Ascending aorta (tissue), 2 donors: ENCODE measurements at regions not wholly inside any gene's neighbourhood (a gene's known extent, or its start where the extent isn't known, plus 50 kb on each side); places are given as distances from the start of the nearest gene placed in this dataset.
A peak's percentile ranks its signal among the peaks of the same experiment; 100 is the strongest.
"Not testable (repeated sequence)": the region's sequence is repeated elsewhere in the genome, so short reads cannot be mapped to it uniquely, and the experiment has no call there.

ENCODE experiments used
- DNase-seq, 2 donors: peaks; one replicate each; pipeline ENCODE4 v3.0.0-alpha.2; 2019; ENCODE audit warnings: low spot score in 2 of 2
- H3K27ac ChIP-seq, 2 donors: fragments of 200-600 bp; sonication (generic); one replicate each; pipeline ENCODE4 v1.5.1; 2016 to 2017; ENCODE audit warnings: mild to moderate bottlenecking in 1 of 2
- H3K27me3 ChIP-seq: fragments of 200-600 bp; sonication (generic); one replicate; pipeline ENCODE4 v1.5.1; 2017
- H3K36me3 ChIP-seq, 2 donors: fragments of 200-600 bp; sonication (generic); one replicate each; pipeline ENCODE4 v1.5.1; 2016
- H3K4me1 ChIP-seq, 2 donors: fragments of 200-600 bp; sonication (generic); one replicate each; pipeline ENCODE4 v1.5.1; 2016 to 2017; ENCODE audit warnings: mild to moderate bottlenecking in 1 of 2
- H3K4me3 ChIP-seq, 2 donors: fragments of 200-600 bp; sonication (generic); one replicate each; pipeline ENCODE4 v1.5.1; 2016 to 2017; ENCODE audit warnings: mild to moderate bottlenecking in 1 of 2
- H3K9me3 ChIP-seq, 2 donors: fragments of 200-600 bp; sonication (generic); one replicate each; pipeline ENCODE4 v1.5.1; 2016
- intact Hi-C: fragments of 100-400 bp; cut with DNase I; formaldehyde crosslinking; loops from one replicate; pipeline ENCODE4 v1.15.1; 2023

DNA sequence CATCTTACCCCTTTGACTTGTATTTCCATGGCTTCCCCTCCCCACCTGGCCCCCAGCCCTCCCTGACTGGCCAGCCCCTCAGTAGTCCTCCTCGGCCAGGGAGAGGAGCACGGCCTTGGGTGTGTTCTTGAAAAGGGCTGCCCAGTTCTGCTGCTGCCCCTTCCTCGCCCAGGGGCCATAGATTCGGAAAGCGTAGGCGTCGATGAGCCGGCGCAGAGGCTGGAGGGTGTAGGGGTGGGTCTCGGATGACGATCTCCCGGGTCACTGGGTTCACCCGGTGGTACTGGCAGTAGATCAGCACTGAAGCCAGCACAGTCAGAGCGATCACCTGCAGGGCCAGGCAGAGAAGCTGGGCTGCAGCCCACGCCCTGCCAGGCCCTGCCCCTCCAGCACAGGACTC lies 71.7 kb downstream of the ZNF479 start:
- H3K9me3 ChIP-seq, H3K27ac ChIP-seq, H3K36me3 ChIP-seq, intact Hi-C loops, H3K27me3 ChIP-seq, H3K4me1 ChIP-seq, H3K4me3 ChIP-seq, DNase-seq: not testable (repeated sequence)

DNA sequence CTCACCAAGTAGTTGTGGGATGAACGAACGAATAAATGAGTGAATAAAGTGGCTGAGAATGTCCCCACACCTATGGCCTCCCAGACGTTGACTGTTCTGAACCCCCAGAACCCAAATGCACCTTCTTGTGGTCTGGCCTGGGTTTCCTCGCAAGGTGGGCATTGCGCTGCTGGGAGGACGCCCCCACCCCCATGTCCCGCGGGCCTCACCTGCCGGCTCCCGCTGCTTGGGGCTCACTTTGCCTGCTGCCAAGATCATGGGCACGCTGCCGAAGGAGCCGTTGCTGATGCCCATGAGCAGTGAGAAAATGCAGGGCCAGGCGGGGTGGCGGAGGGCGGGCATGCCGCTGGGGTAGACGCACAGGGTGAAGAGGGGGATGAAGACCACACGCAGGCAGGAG lies 115.9 kb downstream of the ZNF479 start:
- DNase-seq = peak in 1 of 2 donors; percentile 48
- intact Hi-C loops, H3K27ac ChIP-seq, H3K27me3 ChIP-seq, H3K4me3 ChIP-seq, H3K4me1 ChIP-seq, H3K9me3 ChIP-seq, H3K36me3 ChIP-seq: not testable (repeated sequence)

DNA sequence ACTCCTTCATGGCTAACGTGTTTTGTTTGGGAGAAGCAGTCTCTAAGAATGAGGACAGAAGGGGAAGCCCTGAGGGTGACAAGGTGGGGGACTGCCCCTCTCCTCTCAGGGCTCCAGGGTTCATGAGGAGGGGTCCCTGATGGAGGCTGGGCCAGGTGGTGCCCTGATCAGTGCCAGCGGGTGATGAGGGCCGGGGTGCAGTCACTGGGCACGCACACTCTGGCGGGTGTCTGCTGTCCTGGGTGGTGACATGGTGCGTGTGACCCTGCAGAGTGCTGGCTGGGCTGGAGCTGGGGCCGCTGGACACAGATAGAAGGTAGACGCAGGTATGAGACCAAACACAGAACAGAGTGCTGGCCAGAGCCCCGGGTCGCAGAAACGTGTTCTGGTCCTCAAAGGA lies 118.5 kb downstream of the ZNF479 start:
- H3K4me3 ChIP-seq, H3K27ac ChIP-seq, H3K27me3 ChIP-seq, intact Hi-C loops, H3K9me3 ChIP-seq, H3K4me1 ChIP-seq, H3K36me3 ChIP-seq, DNase-seq: not testable (repeated sequence)

DNA sequence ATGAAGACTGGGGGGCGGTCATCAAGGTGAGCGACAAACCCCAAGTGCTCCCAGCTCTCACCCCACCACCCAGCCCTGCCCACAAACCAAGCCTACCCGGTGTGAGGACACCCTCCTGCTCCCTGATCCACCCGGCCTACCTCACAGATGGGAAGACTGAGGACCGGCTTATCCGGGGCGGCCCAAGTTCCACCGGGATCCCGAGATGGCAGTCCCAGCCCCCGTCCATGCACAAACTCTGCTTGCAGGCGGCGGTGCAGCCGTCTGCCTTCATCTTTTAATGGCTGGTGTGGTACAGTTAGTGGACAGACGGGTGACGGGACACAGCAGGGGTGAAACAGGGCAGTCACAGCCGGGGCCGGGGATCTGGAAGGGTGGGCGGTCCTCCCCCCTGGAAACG lies 119.3 kb downstream of the ZNF479 start:
- H3K9me3 ChIP-seq, H3K36me3 ChIP-seq, H3K27me3 ChIP-seq, intact Hi-C loops, H3K27ac ChIP-seq, H3K4me1 ChIP-seq, H3K4me3 ChIP-seq: not testable (repeated sequence)
- peak in 1 of 2 donors; percentile 30 for DNase-seq

DNA sequence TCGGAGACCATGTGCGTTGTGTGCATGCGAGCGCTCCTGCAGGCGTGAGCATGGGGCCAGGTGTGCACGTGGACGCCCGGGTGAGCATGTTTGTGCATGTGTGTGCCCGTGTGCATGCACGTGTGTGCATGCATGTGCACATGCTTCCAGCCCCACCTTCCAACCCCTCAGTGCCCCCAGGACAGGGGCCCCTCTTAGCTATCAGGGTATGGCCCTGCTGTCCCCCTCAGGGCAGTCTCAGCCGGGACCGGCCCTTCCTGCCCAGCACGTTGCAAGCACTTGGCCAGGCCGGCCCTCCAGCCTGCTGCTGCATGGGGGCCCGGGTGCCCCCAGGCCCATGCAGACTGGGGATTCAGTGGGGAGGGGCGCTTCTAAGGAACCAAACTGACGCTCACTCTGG lies 123.0 kb downstream of the ZNF479 start:
- H3K4me3 ChIP-seq, H3K4me1 ChIP-seq, H3K27me3 ChIP-seq, H3K9me3 ChIP-seq, H3K27ac ChIP-seq, H3K36me3 ChIP-seq, intact Hi-C loops: not testable (repeated sequence)
- DNase-seq = peak in 1 of 2 donors; percentile 51

DNA sequence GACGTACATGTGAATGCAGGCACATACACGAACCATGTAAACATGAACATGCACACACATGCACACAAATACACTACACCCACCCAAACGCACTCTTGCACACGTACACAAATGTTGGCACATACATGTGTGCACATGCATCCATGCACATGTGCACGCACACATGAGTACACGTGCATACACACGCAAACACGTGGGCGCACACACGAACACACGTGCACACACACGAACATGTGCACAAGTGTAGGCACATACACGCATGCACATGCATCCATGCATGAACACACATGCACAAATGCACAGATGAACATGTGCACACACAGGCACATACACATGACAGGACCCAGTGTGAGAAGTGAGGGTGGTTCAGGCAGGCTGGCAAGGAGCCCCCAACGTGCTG lies 126.3 kb downstream of the ZNF479 start:
- H3K27me3 ChIP-seq, H3K27ac ChIP-seq, H3K36me3 ChIP-seq, DNase-seq, intact Hi-C loops, H3K9me3 ChIP-seq, H3K4me3 ChIP-seq, H3K4me1 ChIP-seq: not testable (repeated sequence)

DNA sequence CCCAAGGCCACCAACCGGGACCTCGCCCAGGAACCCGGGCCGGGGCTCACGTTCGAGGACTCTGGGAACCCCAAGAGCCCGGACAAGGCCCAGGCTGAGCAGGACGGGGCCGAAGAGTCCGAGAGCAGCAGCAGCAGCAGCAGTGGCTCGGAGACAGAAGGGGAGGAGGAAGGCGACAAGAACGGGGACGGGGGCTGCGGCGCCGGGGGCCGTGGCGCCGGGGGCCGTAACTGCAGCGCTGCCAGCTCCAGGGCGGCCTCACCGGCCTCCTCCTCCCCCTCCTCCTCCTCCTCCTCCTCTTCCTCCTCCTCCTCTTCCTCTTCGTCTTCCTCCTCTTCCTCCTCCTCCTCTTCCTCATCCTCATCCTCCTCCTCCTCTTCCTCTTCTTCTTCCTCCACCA lies 128.4 kb downstream of the ZNF479 start:
- H3K4me3 ChIP-seq, intact Hi-C loops, H3K4me1 ChIP-seq, H3K36me3 ChIP-seq, DNase-seq, H3K27ac ChIP-seq, H3K9me3 ChIP-seq, H3K27me3 ChIP-seq: not testable (repeated sequence)

DNA sequence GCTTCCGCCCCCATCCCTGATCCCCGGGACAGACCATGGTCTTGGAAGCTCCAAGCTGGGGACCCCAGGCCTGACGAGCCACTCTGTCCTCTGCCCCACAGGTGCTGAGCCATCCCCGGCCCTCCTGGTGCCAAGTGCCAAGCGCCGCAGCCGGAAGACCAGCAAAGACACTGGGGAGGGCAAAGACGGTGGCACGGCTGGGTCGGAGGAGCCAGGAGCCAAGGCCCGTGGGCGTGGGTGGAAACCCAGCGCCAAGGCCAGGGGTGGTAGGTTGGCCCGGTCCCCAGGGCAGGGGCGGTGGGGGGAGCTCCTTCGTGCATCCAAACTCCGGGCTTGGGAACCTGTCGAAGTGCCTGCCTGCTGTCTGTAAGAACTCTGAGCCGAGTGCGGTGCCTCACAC lies 130.3 kb downstream of the ZNF479 start:
- H3K4me3 ChIP-seq, H3K27ac ChIP-seq, H3K36me3 ChIP-seq, H3K27me3 ChIP-seq, H3K4me1 ChIP-seq, intact Hi-C loops, DNase-seq, H3K9me3 ChIP-seq: not testable (repeated sequence)

DNA sequence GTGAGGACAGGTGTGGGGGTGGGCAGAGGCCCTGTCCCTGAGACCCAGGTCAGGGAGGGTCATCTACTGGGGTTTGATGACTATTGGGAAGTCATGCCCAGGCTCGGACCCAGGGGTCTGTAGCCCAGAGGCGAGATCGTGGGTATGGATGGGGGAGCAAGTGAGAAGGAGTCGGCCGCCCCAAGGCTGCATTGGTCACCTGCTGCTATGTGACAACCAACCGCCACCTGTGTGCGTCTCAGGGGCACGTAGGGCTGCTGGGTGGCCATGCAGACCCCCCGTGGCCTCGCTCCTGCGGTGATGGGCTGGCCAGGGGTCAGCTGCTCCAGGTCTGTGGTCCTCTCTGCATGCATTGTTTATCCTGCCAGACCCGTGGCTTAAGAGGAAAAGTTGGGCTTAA lies 138.5 kb downstream of the ZNF479 start:
- H3K36me3 ChIP-seq, H3K9me3 ChIP-seq, H3K4me1 ChIP-seq, H3K4me3 ChIP-seq, H3K27ac ChIP-seq, H3K27me3 ChIP-seq, DNase-seq, intact Hi-C loops: not testable (repeated sequence)

DNA sequence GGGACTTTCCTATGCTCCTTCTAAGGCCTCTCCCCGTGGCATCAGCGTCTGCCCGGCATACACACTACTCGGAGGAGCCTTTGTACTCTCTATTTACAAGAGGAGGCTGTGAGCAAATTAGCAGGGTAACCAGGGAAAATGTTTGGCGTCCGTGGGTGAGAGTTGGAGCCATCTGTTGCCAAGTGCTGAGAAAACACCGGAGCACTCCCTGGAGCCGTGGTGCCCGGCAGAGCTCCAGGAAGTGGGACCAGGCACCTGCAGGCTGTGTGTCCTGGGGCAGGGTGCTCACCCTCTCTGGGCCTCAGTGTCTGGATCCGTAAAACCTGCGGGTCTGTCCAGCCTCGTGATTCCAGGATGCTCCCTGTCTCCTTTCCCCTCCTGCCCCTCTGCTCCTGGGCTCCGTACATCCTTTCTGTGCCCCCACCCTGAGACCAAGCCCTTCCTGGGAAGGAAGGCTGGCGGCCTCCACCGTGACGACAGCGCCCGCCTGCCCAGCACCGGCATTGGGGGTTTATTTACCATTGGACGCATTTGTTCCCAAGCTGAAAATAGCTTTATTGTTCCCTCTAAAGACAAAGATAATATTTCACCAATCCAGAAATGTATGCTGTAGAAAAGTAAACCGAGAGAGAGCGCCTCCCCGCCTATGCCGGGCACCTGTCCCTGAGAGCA lies 174.4 kb downstream of the ZNF479 start:
- H3K27ac ChIP-seq, intact Hi-C loops, H3K36me3 ChIP-seq, H3K27me3 ChIP-seq, H3K9me3 ChIP-seq, H3K4me3 ChIP-seq, H3K4me1 ChIP-seq, DNase-seq: not testable (repeated sequence)

DNA sequence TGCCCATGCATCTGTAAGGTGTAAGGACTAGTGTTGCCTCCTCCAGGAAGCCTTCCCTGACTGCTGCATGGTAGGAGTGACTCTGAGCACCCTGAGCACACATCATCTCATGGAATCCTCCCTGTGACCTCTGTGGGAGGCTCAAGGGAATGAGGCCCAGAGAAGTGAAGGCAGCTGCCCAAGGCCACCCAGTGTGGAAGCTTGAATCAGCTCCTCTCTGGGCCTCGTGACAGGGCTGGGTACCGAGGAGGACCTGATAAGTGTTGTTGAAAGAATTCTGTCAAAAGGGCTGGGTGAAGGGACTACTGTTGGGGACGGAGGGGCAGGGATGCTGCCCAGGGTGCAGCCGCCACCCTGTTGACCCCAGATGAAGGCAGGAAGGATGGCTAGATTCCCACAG lies 175.2 kb downstream of the ZNF479 start:
- H3K9me3 ChIP-seq, H3K27me3 ChIP-seq, DNase-seq, intact Hi-C loops, H3K4me3 ChIP-seq, H3K36me3 ChIP-seq, H3K27ac ChIP-seq, H3K4me1 ChIP-seq: not testable (repeated sequence)

DNA sequence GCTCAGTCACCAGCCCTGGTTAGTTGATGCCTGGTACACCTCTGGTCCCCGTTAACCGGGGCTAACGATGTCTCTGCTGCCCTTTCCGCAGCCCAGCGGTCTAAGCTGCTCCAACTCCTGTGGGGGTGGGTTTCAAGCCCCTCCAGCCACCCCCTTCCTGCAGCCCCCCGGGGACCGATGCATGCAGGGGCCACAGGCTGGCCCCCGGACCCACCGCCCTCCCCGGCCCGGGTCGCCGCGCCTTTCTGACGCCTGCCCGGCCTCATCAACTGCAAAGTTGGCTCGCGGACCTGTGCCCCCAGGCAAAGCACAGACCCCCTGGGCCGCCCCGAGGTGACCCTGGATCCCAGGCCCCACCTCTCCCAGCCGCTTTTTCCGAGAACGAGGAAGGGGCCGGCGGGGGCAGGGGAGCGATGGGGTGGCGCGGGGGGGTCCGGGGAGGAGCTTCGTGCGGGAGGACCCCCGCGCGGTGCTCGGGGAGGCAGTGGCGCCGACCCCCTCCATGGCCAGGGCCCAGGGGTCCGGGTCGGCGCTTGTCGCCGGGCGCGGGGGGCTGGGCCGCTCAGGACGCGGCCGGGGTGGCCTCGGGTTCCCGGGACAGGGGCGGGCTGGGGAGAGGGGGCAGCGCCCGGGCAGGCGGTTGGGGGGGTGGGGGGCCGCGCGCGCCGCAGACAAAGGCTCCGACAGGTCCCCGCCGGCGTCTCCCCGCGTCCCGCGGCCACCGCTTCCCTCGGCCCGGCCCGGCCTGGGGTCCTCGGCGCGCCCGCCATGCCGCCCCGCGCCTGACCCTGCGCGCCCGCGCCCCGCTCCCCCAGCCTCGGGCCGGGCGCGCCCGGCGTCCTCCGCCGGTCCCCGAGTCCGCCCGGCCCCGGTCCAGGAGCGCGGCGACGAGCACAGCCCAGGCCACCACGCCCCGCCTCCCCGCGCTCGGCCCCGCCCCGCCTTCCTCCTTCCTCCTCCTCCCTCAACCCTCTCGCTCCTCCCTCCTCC lies 183.6 kb downstream of the ZNF479 start:
- H3K27me3 ChIP-seq, H3K9me3 ChIP-seq, H3K4me1 ChIP-seq, H3K4me3 ChIP-seq, H3K27ac ChIP-seq, DNase-seq, H3K36me3 ChIP-seq, intact Hi-C loops: not testable (repeated sequence)

DNA sequence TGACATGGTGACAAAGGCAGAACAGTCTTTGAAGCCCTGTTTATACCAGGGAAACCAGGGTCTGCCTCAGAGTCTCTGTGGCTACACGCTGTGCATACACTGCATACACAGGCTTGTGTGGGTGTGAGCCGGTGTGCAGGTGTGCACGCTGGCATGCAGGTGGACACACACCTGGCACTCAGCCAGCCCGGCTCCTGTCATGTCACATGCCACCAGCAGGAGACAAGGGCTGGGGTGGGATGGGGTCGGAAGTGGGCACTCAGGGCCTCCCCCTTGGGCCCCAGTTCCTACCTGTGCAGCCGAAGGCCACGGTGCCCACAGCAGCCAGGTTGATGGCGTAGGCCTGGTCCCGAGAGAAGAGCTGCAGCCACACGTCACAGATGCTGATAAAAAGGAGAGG lies 192.2 kb downstream of the ZNF479 start:
- DNase-seq, H3K27me3 ChIP-seq, H3K9me3 ChIP-seq, H3K36me3 ChIP-seq, H3K4me3 ChIP-seq, intact Hi-C loops, H3K27ac ChIP-seq, H3K4me1 ChIP-seq: not testable (repeated sequence)

DNA sequence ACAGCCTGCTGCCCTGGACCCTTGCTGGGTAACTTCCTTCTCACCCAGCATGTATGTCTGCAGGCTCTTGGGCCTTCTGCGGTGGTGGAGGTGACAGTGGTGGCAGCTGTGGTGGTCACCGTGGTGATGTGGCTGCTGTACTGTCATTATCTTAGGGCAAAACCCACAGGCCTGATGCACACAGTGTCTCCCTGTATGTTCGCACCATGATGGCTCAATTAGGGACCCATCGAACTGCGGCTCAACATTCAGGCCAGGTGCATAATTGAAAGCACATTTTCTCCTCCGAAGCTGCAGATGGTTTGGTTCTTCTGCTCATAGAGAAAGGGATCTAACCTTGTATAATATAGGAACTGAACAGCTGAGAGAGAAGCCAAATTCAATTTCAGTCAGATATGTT lies 208.3 kb downstream of the ZNF479 start:
- intact Hi-C loops, DNase-seq, H3K27me3 ChIP-seq: not testable (repeated sequence)

More for the DNA sequence above, 208.3 kb downstream of the ZNF479 start:
- H3K9me3 ChIP-seq, H3K4me1 ChIP-seq, H3K27ac ChIP-seq, H3K4me3 ChIP-seq, H3K36me3 ChIP-seq: not testable (repeated sequence)
